ENCODE measurements at regions not wholly inside any gene's neighbourhood (a gene's known extent, or its start where the extent isn't known, plus 50 kb on each side); places are given as distances from the start of the nearest gene placed in this dataset.
A peak's percentile ranks its signal among the peaks of the same experiment; 100 is the strongest.
"Not testable (repeated sequence)": the region's sequence is repeated elsewhere in the genome, so short reads cannot be mapped to it uniquely, and the experiment has no call there.

DNA sequence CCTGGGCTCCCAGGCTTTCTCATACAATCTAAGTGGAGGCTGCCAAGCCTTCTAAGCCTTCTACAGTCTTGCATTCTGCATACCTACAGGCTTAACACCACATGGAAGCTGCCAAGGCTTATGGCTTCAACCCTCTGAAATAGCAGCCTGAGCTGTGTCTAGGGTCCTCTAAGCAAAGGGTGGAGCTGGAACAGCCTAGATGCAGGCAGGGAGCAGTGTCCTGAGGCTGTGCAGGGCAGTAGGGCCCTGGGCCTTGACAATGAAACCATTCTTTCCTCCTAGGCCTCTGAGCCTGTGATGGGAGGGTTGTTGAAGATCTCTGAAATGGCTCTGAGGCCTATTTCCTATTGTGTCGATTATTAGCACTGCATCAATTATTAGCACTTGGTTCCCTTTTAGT is 150.9 kb upstream of the GRK3 start:
- Histone ChIP-seq H3K9me2 (replicated peaks; ENCODE audit: control insufficient read depth, low read length) (no peaks in the 10 kb centered on the region), H3K79me2 (ENCODE audit: control insufficient read depth, low read length) (no peaks in the 10 kb centered on the region)

DNA sequence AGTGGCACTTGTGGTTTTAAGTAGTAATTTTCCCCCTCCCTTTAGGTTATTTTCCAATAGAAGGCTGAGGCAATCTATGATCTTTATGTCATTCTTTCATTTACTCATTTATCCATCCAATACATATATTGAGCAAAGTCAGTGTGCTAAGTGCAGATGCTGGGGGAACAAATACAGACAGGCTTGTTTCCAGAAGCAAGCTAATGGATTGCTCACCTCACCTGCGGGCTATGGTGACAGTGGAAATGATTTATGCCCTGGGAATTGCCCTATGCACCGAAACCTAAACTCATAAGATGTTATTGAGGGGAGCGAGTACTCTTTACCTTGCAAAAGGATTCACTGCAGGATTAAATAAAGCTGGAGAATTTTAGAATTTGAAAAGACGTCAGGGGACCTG is 148.7 kb upstream of the GRK3 start:
- Histone ChIP-seq H3K4me1 (ENCODE audit: control insufficient read depth, low read length) (peaks cover 20% of the 10 kb centered on the region), H3K27me3 (ENCODE audit: control insufficient read depth, low read length) (peaks cover 17% of the 10 kb centered on the region)
- H3K9me3 ChIP-seq (ENCODE audit: control insufficient read depth, insufficient read depth, low read length); H3K9me2 ChIP-seq (replicated peaks; ENCODE audit: control insufficient read depth, low read length); H4K20me1 ChIP-seq (ENCODE audit: control insufficient read depth, insufficient read depth, low read depth, low read length); H3K4me3 ChIP-seq (ENCODE audit: low read length); H3K79me2 ChIP-seq (ENCODE audit: control insufficient read depth, low read length); H3K36me3 ChIP-seq (ENCODE audit: control insufficient read depth, low read length); H3K4me2 ChIP-seq (ENCODE audit: low read length); H3F3A ChIP-seq (ENCODE audit: control insufficient read depth, insufficient read depth); H3K27ac ChIP-seq (ENCODE audit: low read depth, low read length): not testable (repeated sequence)

More for the DNA sequence above, 150.9 kb upstream of the GRK3 start:
- Histone ChIP-seq H4K20me1 (ENCODE audit: control insufficient read depth, insufficient read depth, low read depth, low read length) (no peaks in the 10 kb centered on the region), H3K27ac (ENCODE audit: low read depth, low read length) (no peak overlapping the region), H3K4me3 (ENCODE audit: low read length) (no peak overlapping the region), H3K36me3 (ENCODE audit: control insufficient read depth, low read length) (no peaks in the 10 kb centered on the region), H3K9me3 (ENCODE audit: control insufficient read depth, insufficient read depth, low read length) (peaks cover 8% of the 10 kb centered on the region; the same call in 1 of the 2 replicates), H3K4me1 (ENCODE audit: control insufficient read depth, low read length) (peaks cover 5% of the 10 kb centered on the region), H3F3A (ENCODE audit: control insufficient read depth, insufficient read depth) (no peaks in the 10 kb centered on the region), H3K4me2 (ENCODE audit: low read length) (no peak overlapping the region), H3K27me3 (ENCODE audit: control insufficient read depth, low read length) (no peaks in the 10 kb centered on the region)
- TF ChIP-seq EZH2phosphoT487 (IDR thresholded peaks at IDR 0.05; ENCODE audit: borderline replicate concordance, low read length), result no peak
- TF ChIP-seq, protein P1, sequence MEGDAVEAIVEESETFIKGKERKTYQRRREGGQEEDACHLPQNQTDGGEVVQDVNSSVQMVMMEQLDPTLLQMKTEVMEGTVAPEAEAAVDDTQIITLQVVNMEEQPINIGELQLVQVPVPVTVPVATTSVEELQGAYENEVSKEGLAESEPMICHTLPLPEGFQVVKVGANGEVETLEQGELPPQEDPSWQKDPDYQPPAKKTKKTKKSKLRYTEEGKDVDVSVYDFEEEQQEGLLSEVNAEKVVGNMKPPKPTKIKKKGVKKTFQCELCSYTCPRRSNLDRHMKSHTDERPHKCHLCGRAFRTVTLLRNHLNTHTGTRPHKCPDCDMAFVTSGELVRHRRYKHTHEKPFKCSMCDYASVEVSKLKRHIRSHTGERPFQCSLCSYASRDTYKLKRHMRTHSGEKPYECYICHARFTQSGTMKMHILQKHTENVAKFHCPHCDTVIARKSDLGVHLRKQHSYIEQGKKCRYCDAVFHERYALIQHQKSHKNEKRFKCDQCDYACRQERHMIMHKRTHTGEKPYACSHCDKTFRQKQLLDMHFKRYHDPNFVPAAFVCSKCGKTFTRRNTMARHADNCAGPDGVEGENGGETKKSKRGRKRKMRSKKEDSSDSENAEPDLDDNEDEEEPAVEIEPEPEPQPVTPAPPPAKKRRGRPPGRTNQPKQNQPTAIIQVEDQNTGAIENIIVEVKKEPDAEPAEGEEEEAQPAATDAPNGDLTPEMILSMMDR (IDR thresholded peaks at IDR 0.05; ENCODE audit: low read depth, low read length, poor library complexity, severe bottlenecking), result no peak

DNA sequence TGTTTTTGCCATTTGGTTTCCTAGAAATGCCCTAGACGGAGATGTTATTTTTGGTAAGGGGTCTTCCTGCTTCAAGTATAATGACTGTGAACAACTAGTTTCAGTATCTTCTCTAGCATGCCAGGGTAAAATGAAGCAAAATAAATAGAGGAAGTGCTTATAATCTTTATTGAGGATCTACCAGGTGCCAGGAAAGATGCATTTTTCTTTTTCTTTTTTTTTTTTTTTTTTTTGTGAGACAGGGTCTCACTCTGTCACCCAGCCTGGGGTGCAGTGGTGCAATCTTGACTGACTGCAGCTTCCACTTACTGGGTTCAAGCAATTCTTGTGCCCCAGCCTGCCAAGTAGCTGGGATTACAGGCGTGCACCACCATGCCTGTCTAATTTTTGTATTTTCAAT is 146.6 kb upstream of the GRK3 start:
- not testable (repeated sequence) for H3K9me2 ChIP-seq (replicated peaks; ENCODE audit: control insufficient read depth, low read length); H3K4me3 ChIP-seq (ENCODE audit: low read length); H3K4me2 ChIP-seq (ENCODE audit: low read length); H3K79me2 ChIP-seq (ENCODE audit: control insufficient read depth, low read length); H3K36me3 ChIP-seq (ENCODE audit: control insufficient read depth, low read length); H3K27ac ChIP-seq (ENCODE audit: low read depth, low read length); H3K9me3 ChIP-seq (ENCODE audit: control insufficient read depth, insufficient read depth, low read length); H4K20me1 ChIP-seq (ENCODE audit: control insufficient read depth, insufficient read depth, low read depth, low read length); H3F3A ChIP-seq (ENCODE audit: control insufficient read depth, insufficient read depth)
- Histone ChIP-seq H3K27me3 (ENCODE audit: control insufficient read depth, low read length) (peaks cover 34% of the 10 kb centered on the region), H3K4me1 (ENCODE audit: control insufficient read depth, low read length) (peaks cover 20% of the 10 kb centered on the region)

DNA sequence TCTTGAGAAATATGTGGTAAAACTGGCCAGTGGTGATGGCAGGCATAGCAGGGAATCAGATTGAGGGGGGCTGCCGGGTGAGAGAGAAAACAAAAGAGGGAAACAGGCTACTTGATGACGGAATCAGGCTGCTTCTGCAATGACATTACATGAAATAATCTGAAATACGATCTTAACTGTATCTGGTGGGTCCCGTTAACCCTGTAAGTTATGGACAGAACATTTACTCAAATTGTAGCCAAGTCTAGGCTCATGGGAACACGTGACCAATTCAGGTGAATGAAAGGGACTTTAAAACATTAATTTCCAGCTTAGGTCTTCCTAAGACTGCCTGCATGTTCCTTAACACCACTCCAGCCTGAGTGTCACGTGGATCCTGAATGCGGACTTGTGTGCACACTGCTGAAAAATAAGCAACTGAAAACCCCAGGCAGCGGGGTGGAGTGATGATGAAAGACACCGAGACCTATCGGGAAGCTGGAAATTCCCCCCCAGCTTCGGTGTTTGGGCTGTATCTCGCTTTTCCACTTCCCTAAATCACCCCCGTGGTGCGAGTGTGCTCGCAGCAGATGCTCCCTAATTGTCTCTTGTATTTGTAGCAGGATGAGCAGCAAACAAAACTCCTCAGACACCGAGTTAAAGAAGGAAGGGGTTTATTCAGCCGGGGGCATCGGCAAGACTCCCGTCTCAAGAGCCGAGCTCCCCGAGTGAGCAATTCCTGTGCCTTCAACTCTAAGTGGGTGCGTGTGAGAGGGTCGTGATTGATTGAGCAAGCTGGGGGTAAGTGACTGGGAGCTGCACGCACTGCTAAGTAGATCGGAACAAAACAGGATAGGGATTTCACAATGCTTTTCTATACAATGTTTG is 145.0 kb upstream of the GRK3 start:
- H3K4me1 ChIP-seq (ENCODE audit: control insufficient read depth, low read length), result peaks cover 25% of the 10 kb centered on the region
- H3K4me2 ChIP-seq (ENCODE audit: low read length), result peak overlapping the region; percentile 81
- H3K79me2 ChIP-seq (ENCODE audit: control insufficient read depth, low read length), result no peaks in the 10 kb centered on the region
- H3K27ac ChIP-seq (ENCODE audit: low read depth, low read length), result no peak overlapping the region
- peaks cover 35% of the 10 kb centered on the region for H3K27me3 ChIP-seq (ENCODE audit: control insufficient read depth, low read length)
- no peaks in the 10 kb centered on the region for H3F3A ChIP-seq (ENCODE audit: control insufficient read depth, insufficient read depth)
- TF ChIP-seq, protein P1 (IDR thresholded peaks at IDR 0.05; ENCODE audit: low read depth, low read length, poor library complexity, severe bottlenecking), result no peak
- TF ChIP-seq EZH2phosphoT487 (IDR thresholded peaks at IDR 0.05; ENCODE audit: borderline replicate concordance, low read length), result no peak
- no peaks in the 10 kb centered on the region for H3K9me3 ChIP-seq (ENCODE audit: control insufficient read depth, insufficient read depth, low read length)
- H3K4me3 ChIP-seq (ENCODE audit: low read length), result peak overlapping the region; percentile 67
- no peaks in the 10 kb centered on the region for H4K20me1 ChIP-seq (ENCODE audit: control insufficient read depth, insufficient read depth, low read depth, low read length)
- H3K36me3 ChIP-seq (ENCODE audit: control insufficient read depth, low read length), result no peaks in the 10 kb centered on the region
- H3K9me2 ChIP-seq (replicated peaks; ENCODE audit: control insufficient read depth, low read length), result no peaks in the 10 kb centered on the region

DNA sequence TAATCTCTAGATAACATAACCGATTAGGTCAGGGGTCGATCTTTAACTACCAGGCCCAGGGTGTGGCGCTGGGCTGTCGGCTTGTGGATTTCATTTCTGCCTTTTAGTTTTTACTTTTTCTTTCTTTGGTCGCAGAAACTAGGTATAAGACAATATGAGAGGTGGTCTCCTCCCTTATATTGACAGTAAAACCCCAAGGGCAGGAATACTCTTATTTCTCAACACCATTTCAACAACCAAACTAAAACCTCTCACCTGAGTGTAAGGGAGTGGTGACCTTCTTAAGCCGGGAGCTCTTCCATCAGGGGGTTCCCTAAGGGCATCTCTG is 144.4 kb upstream of the GRK3 start:
- H3K79me2 ChIP-seq (ENCODE audit: control insufficient read depth, low read length); H4K20me1 ChIP-seq (ENCODE audit: control insufficient read depth, insufficient read depth, low read depth, low read length); H3K36me3 ChIP-seq (ENCODE audit: control insufficient read depth, low read length); H3F3A ChIP-seq (ENCODE audit: control insufficient read depth, insufficient read depth); H3K27ac ChIP-seq (ENCODE audit: low read depth, low read length); H3K9me2 ChIP-seq (replicated peaks; ENCODE audit: control insufficient read depth, low read length); H3K9me3 ChIP-seq (ENCODE audit: control insufficient read depth, insufficient read depth, low read length): not testable (repeated sequence)
- H3K4me3 ChIP-seq (ENCODE audit: low read length), result peak overlapping the region; percentile 67
- H3K27me3 ChIP-seq (ENCODE audit: control insufficient read depth, low read length), result peaks cover 35% of the 10 kb centered on the region
- peak overlapping the region; percentile 81 for H3K4me2 ChIP-seq (ENCODE audit: low read length)
- H3K4me1 ChIP-seq (ENCODE audit: control insufficient read depth, low read length), result peaks cover 25% of the 10 kb centered on the region
